Suppressor macrophage (primary cell): ENCODE measurements at regions not wholly inside any gene's neighbourhood (a gene's known extent, or its start where the extent isn't known, plus 50 kb on each side); places are given as distances from the start of the nearest gene placed in this dataset.
"Not testable (repeated sequence)": the region's sequence is repeated elsewhere in the genome, so short reads cannot be mapped to it uniquely, and the experiment has no call there.

Experiments used
- DNase-seq, 4 experiments: peaks; one replicate each; pipeline ENCODE4 v3.0.0-alpha.2; 2020 to 2022

- no peak for DNase-seq
Observed at GRCh38 chr11:37378958-37379357, 780.9 kb upstream of the RAG2 start.

DNA sequence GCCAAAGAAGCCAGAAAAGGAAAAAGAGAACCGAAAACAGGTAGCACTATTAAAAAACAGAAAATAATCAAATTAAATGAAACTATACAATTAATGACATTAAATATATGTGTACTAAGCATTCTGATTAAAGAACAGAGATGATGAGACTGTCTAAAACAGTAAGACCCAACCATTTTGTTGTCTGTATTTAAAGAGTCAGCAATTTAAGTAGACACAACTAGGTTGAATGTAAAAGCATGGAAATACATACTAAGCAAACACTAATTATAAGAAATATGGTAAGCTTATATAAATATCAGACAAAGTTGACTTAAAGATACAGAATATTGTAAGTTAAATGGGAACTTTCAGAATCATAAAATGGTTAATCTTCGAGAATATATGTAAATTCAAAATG, 774.6 kb upstream of the RAG2 start:
- no peak for DNase-seq

- DNase-seq: no peak
Observed at GRCh38 chr11:37371346-37371970, 773.4 kb upstream of the RAG2 start.

- DNase-seq: no peak
Observed at GRCh38 chr11:37370817-37371216, 772.8 kb upstream of the RAG2 start.

DNA sequence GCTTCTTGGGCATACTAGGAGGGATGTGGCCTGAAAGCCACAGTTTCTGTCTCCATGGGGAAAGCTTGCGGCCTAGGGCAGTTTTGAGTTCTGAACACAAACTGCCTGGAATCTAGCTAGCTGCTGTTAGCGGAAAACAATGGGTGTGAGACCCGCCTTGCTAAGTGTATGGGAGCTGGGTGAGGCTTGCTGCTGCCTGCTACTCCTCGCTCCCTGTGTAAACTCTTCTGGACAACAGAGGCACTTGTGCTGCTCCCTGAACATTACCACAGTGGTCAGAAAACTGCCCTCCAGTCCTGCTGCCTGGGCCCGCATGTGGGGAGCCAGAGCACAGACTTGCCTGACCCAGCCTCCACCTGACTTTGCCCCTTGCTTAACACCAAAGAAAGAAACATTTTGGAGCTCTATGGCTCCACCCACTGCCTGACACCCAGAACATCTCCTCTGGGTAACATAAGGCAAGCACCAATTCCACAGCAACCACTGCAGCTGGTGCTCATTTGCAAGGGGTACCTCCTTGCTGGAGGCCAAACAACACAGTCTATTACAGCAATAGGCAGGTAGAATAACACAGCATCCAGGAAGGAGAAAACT, 766.3 kb upstream of the RAG2 start:
- DNase-seq: no peak

- no peak for DNase-seq
Observed at GRCh38 chr11:37353192-37353591, 755.2 kb upstream of the RAG2 start.

GRCh38 chr11:37352485-37352884, 754.4 kb upstream of the RAG2 start:
- DNase-seq: no peak

DNA sequence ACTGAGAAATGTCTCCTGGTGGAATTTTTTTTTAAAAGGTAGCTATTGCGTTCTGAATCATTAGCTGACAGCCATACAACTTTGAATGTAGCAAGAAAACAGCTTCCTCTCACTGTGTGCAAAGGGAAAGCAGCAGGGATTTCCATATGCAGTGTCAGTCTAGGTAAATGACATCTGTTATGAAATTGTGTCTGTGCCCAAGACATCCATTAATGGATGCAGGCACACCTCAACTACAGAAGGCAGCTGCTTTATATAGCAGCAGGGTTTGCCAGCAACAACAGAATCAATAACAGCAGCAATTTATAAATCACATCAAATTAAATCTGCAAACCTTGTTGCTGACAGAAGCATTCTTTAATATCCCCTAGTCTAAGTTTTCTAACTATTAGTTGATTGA, 745.3 kb upstream of the RAG2 start:
- DNase-seq: no peak

DNA sequence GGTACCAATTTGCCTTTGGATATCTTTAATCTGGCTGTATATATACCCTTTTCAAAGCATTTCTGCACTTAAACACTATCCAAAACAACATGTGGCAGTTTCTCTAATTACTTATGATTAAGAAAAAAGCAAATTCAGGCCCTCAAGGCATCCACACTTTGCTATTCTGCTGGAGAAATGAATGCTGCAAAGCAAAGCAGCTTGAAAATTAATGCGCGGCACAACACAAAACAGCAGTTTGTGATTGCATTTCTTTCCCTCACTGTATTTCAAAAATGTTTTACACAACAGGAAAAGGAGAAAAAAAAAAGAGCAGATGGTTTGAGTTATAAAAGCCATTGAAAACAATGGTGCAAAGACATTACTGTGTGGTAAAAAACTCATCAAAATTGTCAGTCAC, 738.4 kb upstream of the RAG2 start:
- no peak for DNase-seq

DNA sequence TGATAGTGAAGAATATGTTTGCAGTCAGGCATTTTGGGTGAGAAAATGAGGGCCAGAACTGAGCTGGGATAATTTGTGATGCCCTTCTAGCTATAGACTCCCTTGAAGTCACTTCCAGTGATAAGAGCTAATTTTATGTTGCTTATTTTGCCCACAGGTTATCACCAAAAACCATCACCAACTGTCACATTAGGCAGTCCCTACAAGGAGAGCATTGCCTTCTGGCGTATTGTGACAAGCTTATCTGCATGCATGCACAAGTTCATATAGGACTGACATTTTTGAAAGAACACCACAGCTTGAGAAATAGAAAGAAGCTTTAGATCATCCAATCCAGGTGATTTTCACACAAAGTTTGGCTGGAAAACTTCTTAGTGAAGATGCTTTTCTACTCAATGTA, 735.3 kb upstream of the RAG2 start:
- DNase-seq: no peak

DNA sequence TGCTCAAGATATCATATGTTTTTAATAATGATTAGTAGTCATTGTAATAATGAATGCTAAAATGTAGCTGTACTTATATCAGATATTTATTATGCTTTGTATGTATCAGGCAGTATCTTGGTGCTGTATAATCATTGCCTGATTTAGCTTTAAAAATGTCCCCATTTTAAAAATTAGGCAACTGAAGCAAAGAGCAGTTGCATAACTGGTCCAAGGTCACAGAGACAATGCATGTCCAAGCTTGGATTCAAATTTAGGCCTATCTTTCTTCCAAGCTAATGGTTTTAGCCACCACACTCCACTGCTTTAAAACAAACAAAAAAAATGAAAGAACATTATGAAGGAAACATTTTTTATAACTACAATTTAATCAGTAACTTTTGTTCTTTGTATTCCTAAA, 725.8 kb upstream of the RAG2 start:
- DNase-seq: no peak

GRCh38 chr11:37322333-37323194, 724.5 kb upstream of the RAG2 start:
- no peak for DNase-seq

DNA sequence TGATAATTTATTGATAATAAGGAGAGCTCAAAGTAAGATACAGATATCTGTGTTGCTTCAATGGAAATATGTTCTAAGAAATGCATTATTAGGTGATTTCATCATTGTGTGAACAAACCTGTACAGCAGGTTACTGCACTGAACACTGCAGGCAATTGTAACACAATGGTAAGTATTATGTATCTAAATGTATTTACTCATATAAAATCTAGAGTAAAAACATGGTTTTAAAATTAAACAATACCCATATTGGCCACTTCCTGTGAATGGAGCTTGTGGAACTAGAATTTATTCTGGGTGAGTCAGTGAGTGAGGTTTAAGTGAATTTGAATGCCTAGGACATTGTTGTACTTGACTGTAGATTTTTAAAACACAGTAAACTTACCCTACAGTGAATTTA, 722.9 kb upstream of the RAG2 start:
- DNase-seq: no peak

- DNase-seq: no peak
Observed at GRCh38 chr11:37317803-37318202, 719.8 kb upstream of the RAG2 start.

DNA sequence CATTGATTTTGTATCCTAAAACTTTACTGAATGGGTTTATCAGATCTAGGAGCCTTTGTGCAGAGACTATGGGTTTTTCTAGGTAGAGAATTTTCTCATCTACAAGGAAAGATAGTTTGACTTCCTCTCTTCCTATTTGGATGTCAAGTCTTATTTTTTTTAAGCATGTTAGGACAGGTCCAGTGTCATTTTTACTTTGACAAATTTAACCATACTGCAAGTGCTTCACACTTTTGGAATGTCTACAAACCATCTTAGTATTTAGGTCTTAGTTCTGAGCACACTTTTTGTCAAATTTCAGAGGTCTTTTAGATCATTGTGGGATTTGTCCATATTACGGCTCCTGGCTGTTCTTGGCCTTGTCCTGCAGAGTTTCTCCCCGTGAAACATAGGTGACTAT, 715.2 kb upstream of the RAG2 start:
- no peak for DNase-seq

- DNase-seq: no peak
Observed at GRCh38 chr11:37306563-37306962, 708.5 kb upstream of the RAG2 start.

GRCh38 chr11:37301405-37301804, 703.4 kb upstream of the RAG2 start:
- not testable (repeated sequence) for DNase-seq

DNA sequence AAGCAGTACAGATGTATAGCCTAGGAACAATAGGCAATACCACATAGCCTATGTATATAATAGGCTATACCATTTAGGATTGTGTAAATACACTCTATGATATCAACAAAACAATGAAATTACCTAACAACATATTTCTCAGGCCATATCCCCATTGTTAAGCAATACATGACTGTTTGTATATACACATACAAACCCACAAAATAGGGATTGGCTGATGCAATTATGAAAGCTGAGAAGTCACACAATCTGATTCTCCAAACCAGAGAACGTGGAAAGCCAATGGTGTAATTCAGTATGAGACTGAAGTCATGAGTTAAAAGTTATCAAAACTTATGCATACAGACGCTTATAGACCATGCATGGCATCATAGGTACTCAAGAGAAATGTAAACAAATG, 700.1 kb upstream of the RAG2 start:
- DNase-seq: no peak

GRCh38 chr11:37286890-37287289, 688.9 kb upstream of the RAG2 start:
- no peak for DNase-seq

- DNase-seq: no peak
Observed at GRCh38 chr11:37282367-37282766, 684.3 kb upstream of the RAG2 start.

DNA sequence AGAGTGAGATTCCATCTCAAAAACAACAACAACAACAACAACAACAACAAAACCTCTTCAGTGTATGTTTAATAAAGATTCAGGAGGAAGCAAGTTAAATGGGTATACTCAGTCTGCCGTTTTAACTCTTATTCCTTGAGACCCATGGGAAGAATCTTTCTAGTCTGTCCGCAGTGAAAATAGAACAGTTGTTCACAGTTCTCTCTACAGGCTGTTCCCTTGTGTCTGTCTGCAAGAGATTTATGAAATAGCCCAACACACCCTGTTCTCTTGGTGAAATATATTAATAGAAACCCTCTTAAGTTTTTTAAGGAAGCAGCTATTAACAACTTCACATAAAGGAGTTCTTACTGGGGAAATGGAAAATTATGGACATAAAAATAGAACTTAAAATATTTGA, 682.2 kb upstream of the RAG2 start:
- DNase-seq: no peak

GRCh38 chr11:37277896-37278465, 679.9 kb upstream of the RAG2 start:
- no peak for DNase-seq

GRCh38 chr11:37264783-37265182, 666.7 kb upstream of the RAG2 start:
- DNase-seq: no peak

DNA sequence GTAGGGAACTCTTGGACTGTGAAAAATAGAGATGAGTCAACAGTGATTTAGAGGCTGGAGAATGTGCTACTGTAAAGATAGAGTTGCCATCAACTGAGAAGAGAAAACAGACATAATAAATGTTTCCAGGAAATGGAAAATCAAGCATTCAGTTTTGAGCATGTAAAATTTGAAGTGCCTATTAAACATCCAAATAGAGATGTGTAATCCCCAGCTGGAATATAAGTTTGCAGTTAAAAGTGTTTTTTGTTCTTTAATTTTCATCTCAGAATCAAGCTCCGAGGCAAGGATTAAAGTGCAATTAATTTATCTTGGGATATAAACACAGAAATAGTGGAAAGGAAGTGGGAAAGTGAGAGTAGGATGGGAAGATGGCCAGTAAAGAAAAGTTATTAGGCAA, 666.0 kb upstream of the RAG2 start:
- no peak for DNase-seq
